ENCODE measurements at regions not wholly inside any gene's neighbourhood (a gene's known extent, or its start where the extent isn't known, plus 50 kb on each side); places are given as distances from the start of the nearest gene placed in this dataset.

GRCh38 chr12:114744285-114744684 is 60.3 kb upstream of the TBX3 start:
- H3K4me3 ChIP-seq (ENCODE audit: low read depth, low read length): no peak overlapping the region
- H3K36me3 ChIP-seq (ENCODE audit: control insufficient read depth, insufficient read depth, low read length): no peaks in the 10 kb centered on the region
- no peaks in the 10 kb centered on the region for H3K27me3 ChIP-seq (ENCODE audit: control insufficient read depth, insufficient read depth, low read length)
- TF ChIP-seq CTCF (IDR thresholded peaks at IDR 0.05; ENCODE audit: insufficient read depth, low read length, poor library complexity, severe bottlenecking): no peak
- DNase-seq (ENCODE audit: low read depth): no peak

DNA sequence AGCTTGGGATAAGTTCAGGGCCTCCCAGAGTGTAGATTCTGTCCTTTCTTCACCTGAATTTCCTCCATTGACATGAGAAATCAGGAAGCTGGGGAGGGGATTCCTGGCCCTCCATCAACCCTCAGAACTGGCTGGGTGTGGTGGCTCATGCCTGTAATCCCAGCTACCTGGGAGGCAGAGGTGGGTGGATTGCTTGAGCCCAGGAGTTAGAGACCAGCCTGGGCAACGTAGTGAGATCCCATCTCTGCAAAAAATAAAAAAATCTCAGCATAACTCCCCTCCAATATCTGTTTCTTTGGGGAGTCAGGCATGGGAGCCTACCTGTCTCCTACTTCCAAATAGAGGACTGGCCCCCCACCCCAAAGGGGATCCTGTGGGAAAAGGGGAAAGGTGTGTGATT is 59.8 kb upstream of the TBX3 start:
- Histone ChIP-seq H3K27me3 (ENCODE audit: control insufficient read depth, insufficient read depth, low read length) (no peaks in the 10 kb centered on the region), H3K4me3 (ENCODE audit: low read depth, low read length) (no peak overlapping the region), H3K36me3 (ENCODE audit: control insufficient read depth, insufficient read depth, low read length) (no peaks in the 10 kb centered on the region)
- DNase-seq (ENCODE audit: low read depth): no peak
- no peak for TF ChIP-seq CTCF (IDR thresholded peaks at IDR 0.05; ENCODE audit: insufficient read depth, low read length, poor library complexity, severe bottlenecking)

DNA sequence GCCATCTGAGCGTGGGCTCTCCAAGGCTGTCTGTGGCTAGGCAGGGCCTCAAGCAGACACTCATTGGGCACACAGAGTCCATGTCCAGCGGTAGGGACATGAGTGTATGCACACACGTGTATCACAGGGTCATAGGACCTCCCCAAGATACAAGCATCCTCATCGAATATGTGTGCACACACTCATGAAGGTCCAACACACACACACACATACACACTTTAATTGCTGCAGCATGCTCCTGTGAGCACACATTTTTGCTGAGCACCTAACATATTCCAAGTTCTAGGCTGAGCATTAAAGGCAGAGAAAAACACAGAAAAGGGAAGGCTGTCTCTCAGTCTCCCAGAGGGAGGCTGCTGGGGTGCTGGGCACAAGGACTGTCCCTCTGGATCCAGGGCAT is 59.3 kb upstream of the TBX3 start:
- no peak for TF ChIP-seq CTCF (IDR thresholded peaks at IDR 0.05; ENCODE audit: insufficient read depth, low read length, poor library complexity, severe bottlenecking)

DNA sequence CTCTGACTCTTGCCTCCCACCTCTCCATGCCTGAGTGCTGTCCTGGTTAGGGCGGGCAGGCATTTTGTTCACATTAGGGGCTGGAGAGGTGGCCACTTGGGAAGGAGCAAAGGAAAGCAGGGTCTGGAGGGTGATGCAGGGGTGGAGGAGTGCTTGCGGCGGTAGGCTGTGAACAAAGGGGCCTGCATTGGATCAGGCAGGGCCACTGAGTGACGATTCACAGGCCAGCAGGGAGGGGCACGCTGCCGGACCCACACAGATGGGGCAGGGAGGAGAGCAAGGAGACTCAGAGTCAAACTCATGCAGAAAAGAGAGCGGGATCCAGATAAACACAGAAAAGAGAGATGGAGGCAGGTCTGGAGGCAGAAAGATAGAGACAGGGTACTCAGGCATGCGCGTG is 58.4 kb upstream of the TBX3 start:
- Histone ChIP-seq H3K27me3 (ENCODE audit: control insufficient read depth, insufficient read depth, low read length) (peaks cover under 1% of the 10 kb centered on the region), H3K36me3 (ENCODE audit: control insufficient read depth, insufficient read depth, low read length) (no peaks in the 10 kb centered on the region), H3K4me3 (ENCODE audit: low read depth, low read length) (no peak overlapping the region)
- no peak for DNase-seq (ENCODE audit: low read depth)
- TF ChIP-seq CTCF (IDR thresholded peaks at IDR 0.05; ENCODE audit: insufficient read depth, low read length, poor library complexity, severe bottlenecking): no peak

More for the DNA sequence above, 59.3 kb upstream of the TBX3 start:
- Histone ChIP-seq H3K27me3 (ENCODE audit: control insufficient read depth, insufficient read depth, low read length) (no peaks in the 10 kb centered on the region), H3K4me3 (ENCODE audit: low read depth, low read length) (no peak overlapping the region), H3K36me3 (ENCODE audit: control insufficient read depth, insufficient read depth, low read length) (no peaks in the 10 kb centered on the region)
- no peak for DNase-seq (ENCODE audit: low read depth)

GRCh38 chr12:114741940-114742339 is 58.0 kb upstream of the TBX3 start:
- Histone ChIP-seq H3K4me3 (ENCODE audit: low read depth, low read length) (no peak overlapping the region), H3K27me3 (ENCODE audit: control insufficient read depth, insufficient read depth, low read length) (peaks cover 3% of the 10 kb centered on the region), H3K36me3 (ENCODE audit: control insufficient read depth, insufficient read depth, low read length) (no peaks in the 10 kb centered on the region)
- no peak for DNase-seq (ENCODE audit: low read depth)
- TF ChIP-seq CTCF (IDR thresholded peaks at IDR 0.05; ENCODE audit: insufficient read depth, low read length, poor library complexity, severe bottlenecking): no peak

DNA sequence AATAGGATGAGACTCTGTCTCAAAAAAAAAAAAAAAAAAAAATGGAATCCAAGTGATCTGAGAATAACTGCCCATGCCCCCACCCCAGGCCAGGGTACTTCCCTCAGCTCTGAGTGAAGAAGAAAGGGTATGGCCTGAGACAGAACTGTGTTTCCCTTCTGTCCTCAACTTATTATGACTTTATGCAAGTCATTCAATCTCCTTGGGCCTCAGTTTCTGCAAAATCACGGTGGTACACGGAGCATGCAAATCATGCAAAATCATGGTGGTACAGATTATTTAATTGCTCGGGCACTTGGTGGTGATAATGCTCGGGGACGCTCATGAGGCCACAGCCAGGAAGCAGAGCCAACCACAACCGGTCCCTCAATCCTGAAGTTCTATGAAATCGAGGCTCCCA is 56.5 kb upstream of the TBX3 start:
- Histone ChIP-seq H3K36me3 (ENCODE audit: control insufficient read depth, insufficient read depth, low read length) (no peaks in the 10 kb centered on the region), H3K4me3 (ENCODE audit: low read depth, low read length) (no peak overlapping the region), H3K27me3 (ENCODE audit: control insufficient read depth, insufficient read depth, low read length) (peaks cover 18% of the 10 kb centered on the region)
- TF ChIP-seq CTCF (IDR thresholded peaks at IDR 0.05; ENCODE audit: insufficient read depth, low read length, poor library complexity, severe bottlenecking): no peak
- DNase-seq (ENCODE audit: low read depth): no peak

Data from kidney epithelial cell (primary cell).